PC-9 (cell line): ENCODE measurements at regions not wholly inside any gene's neighbourhood (a gene's known extent, or its start where the extent isn't known, plus 50 kb on each side); places are given as distances from the start of the nearest gene placed in this dataset.

Experiments
- BruUV-seq: library from RNA; stranded (reverse); fragments of 400-500 nt; replicated peaks from 2 replicates; lab custom pipeline; 2021; lab: Mats Ljungman, UMichigan
- CTCF ChIA-PET: fragments of 300-600 bp; sonication (Branson Sonifier 250); formaldehyde crosslinking; loops from one replicate; lab custom pipeline; 2022; ENCODE audit warnings: antibody characterized with exemption; lab: Charles Lee
- POLR2A ChIA-PET: fragments of 300-600 bp; sonication (Branson Sonifier 250); formaldehyde crosslinking; loops from one replicate; lab custom pipeline; 2022; ENCODE audit warnings: antibody characterized with exemption; ENCODE audit not compliant: unreplicated experiment; lab: Charles Lee
- DNase-seq, 2 experiments: peaks; one replicate each; pipeline versions ENCODE4 v3.0.0 to v3.0.0-alpha.2; 2015 to 2022; ENCODE audit warnings: mixed read lengths in 1 of 2
- H2AFZ ChIP-seq: fragments of 200-600 bp; sonication (generic); 2 replicates; pipeline ENCODE4 v1.8.1; 2017; ENCODE audit warnings: antibody characterized with exemption
- H3F3A ChIP-seq: fragments of 200-600 bp; sonication (generic); 2 replicates; pipeline ENCODE4 v1.8.1; 2017; ENCODE audit warnings: antibody characterized with exemption, mild to moderate bottlenecking, low read depth; ENCODE audit not compliant: insufficient read depth
- H3K27ac ChIP-seq: fragments of 200-600 bp; sonication (generic); 2 replicates; pipeline ENCODE4 v1.6.1; 2016; ENCODE audit warnings: mixed run types
- H3K27me3 ChIP-seq: fragments of 200-600 bp; sonication (generic); 2 replicates; pipeline ENCODE4 v1.6.1; 2016; ENCODE audit warnings: low read depth, mixed run types; ENCODE audit not compliant: insufficient read depth
- H3K36me3 ChIP-seq: fragments of 200-600 bp; sonication (generic); 2 replicates; pipeline ENCODE4 v1.6.1; 2016; ENCODE audit warnings: low read depth, mixed run types
- H3K4me1 ChIP-seq: fragments of 200-600 bp; sonication (generic); replicated peaks from 2 replicates; pipeline ENCODE4 v1.6.1; 2016; ENCODE audit warnings: mixed run types; ENCODE audit not compliant: insufficient read depth
- H3K4me2 ChIP-seq: fragments of 200-600 bp; sonication (generic); 2 replicates; pipeline ENCODE4 v1.6.1; 2017; ENCODE audit warnings: mixed run types
- H3K4me3 ChIP-seq: fragments of 200-600 bp; sonication (generic); 2 replicates; pipeline ENCODE4 v1.6.1; 2016; ENCODE audit warnings: mixed run types
- H3K79me2 ChIP-seq: fragments of 200-600 bp; sonication (generic); 2 replicates; pipeline ENCODE4 v1.6.1; 2017; ENCODE audit warnings: low read depth, mixed run types
- H3K9me2 ChIP-seq: fragments of 200-600 bp; sonication (generic); 2 replicates; pipeline ENCODE4 v1.8.1; 2017; ENCODE audit warnings: mild to moderate bottlenecking; ENCODE audit not compliant: insufficient read depth
- H3K9me3 ChIP-seq: fragments of 200-600 bp; sonication (generic); 2 replicates; pipeline ENCODE4 v1.8.1; 2016; ENCODE audit warnings: low read depth; ENCODE audit not compliant: insufficient read depth
- H4K20me1 ChIP-seq: fragments of 200-600 bp; sonication (generic); 2 replicates; pipeline ENCODE4 v1.8.1; 2017; ENCODE audit not compliant: insufficient read depth
- CTCF ChIP-seq: fragments of 200-600 bp; sonication (generic); conservative IDR thresholded peaks from 2 replicates; pipeline ENCODE4 v1.6.1; 2017; ENCODE audit warnings: mixed run types, antibody characterized with exemption, mild to moderate bottlenecking, moderate library complexity
- EZH2 ChIP-seq: fragments of 200-600 bp; sonication (generic); IDR thresholded peaks from 2 replicates; pipeline ENCODE4 v1.8.0; 2017; ENCODE audit warnings: antibody characterized with exemption, low read depth
- intact Hi-C: fragments of 100-400 bp; cut with micrococcal nuclease; formaldehyde crosslinking; loops from one replicate; pipeline ENCODE4 v1.10.0; 2022; ENCODE audit not compliant: unreplicated experiment

DNA sequence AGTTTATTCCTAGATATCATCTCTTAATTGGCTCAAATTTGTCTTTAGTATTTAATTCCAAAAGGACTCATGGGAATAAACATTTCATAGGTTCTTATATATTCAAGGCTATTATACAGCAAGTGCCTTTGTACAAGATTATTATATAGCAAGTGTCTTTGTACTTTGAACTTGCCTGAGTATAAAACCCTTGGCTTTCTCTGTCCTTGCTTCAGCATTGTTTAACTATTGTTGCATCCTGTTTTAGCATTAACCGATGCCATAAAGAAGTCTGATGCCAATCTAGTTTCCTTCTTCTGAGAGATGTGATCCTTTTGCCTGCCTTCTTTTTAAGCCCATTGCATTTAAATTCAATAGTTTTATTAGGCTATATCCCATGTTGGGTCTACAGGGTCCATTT lies 270.0 kb downstream of the NEBL start:
- Histone ChIP-seq H2AFZ (no peak overlapping the region), H3K4me2 (no peak overlapping the region), H4K20me1 (no peaks in the 10 kb centered on the region), H3F3A (no peaks in the 10 kb centered on the region), H3K9me2 (no peaks in the 10 kb centered on the region), H3K4me3 (no peak overlapping the region), H3K27ac (no peak overlapping the region), H3K27me3 (no peaks in the 10 kb centered on the region), H3K36me3 (no peaks in the 10 kb centered on the region), H3K79me2 (no peaks in the 10 kb centered on the region), H3K9me3 (no peaks in the 10 kb centered on the region), H3K4me1 (no peaks in the 10 kb centered on the region)
- no peak for TF ChIP-seq EZH2
- no peak for TF ChIP-seq CTCF
- ChIA-PET CTCF (no interaction called here), POLR2A (no interaction called here)
- DNase-seq, result no peak
- BruUV-seq, result no TSS peak
- intact Hi-C loops, result no loop called here

GRCh38 chr10:20625868-20626267 lies 271.2 kb downstream of the NEBL start:
- Histone ChIP-seq H2AFZ (no peak overlapping the region), H3K9me3 (no peaks in the 10 kb centered on the region), H3F3A (no peaks in the 10 kb centered on the region), H3K36me3 (no peaks in the 10 kb centered on the region), H3K4me2 (no peak overlapping the region), H3K27ac (no peak overlapping the region), H3K27me3 (no peaks in the 10 kb centered on the region), H3K79me2 (no peaks in the 10 kb centered on the region), H3K9me2 (no peaks in the 10 kb centered on the region), H3K4me3 (no peak overlapping the region), H3K4me1 (no peaks in the 10 kb centered on the region), H4K20me1 (no peaks in the 10 kb centered on the region)
- intact Hi-C loops, result no loop called here
- TF ChIP-seq CTCF (no peak), EZH2 (no peak)
- ChIA-PET CTCF (no interaction called here), POLR2A (no interaction called here)
- DNase-seq, result no peak
- no TSS peak for BruUV-seq

GRCh38 chr10:20624642-20625041 lies 272.5 kb downstream of the NEBL start:
- Histone ChIP-seq H3K36me3 (no peaks in the 10 kb centered on the region), H3K27ac (no peak overlapping the region), H2AFZ (no peak overlapping the region), H3K79me2 (no peaks in the 10 kb centered on the region), H3F3A (no peaks in the 10 kb centered on the region), H3K4me3 (no peak overlapping the region), H3K27me3 (no peaks in the 10 kb centered on the region), H4K20me1 (no peaks in the 10 kb centered on the region), H3K4me1 (no peaks in the 10 kb centered on the region), H3K4me2 (no peak overlapping the region), H3K9me2 (no peaks in the 10 kb centered on the region), H3K9me3 (no peaks in the 10 kb centered on the region)
- intact Hi-C loops, result no loop called here
- BruUV-seq, result no TSS peak
- TF ChIP-seq EZH2 (no peak), CTCF (no peak)
- CTCF ChIA-PET, result no interaction called here
- no peak for DNase-seq
- POLR2A ChIA-PET, result no interaction called here
